ENCODE measurements at regions not wholly inside any gene's neighbourhood (a gene's known extent, or its start where the extent isn't known, plus 50 kb on each side); places are given as distances from the start of the nearest gene placed in this dataset.

DNA sequence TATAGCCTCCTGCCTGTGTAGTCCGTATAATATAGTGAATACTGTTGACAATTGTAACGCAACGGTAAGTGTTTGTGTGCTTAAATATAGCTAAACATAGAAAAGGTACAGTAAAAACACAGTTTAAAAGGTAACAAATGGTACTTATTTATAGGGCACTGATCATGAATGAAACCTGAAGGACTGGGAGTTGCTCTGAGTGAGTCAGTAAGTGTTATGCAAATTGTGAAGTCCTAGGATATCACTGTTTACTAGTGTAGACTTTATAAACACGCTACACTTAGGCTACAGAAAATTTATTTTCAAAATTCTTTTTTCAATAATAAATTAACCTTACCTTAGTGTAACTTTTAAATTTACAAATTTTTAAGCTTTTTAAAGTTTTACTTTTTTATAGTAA, 1090.1 kb downstream of the CDH9 start:
- H2BK15ac ChIP-seq (ENCODE audit: low read depth, low read length) = no peak overlapping the region
- H4K20me1 ChIP-seq (ENCODE audit: insufficient read depth, low read length) = no peaks in the 10 kb centered on the region
- H4K91ac ChIP-seq (ENCODE audit: insufficient read depth, low read depth, low read length) = no peak overlapping the region
- H3K56ac ChIP-seq (ENCODE audit: extremely low read depth, insufficient read depth, low read length) = no peak overlapping the region
- no peak overlapping the region for H3K14ac ChIP-seq (replicated peaks; ENCODE audit: low read depth, low read length)
- H3K27me3 ChIP-seq (ENCODE audit: control insufficient read depth, insufficient read depth, low read length) = no peaks in the 10 kb centered on the region
- H3K36me3 ChIP-seq (ENCODE audit: control insufficient read depth, insufficient read depth, low read length) = no peaks in the 10 kb centered on the region
- ChIA-PET POLR2A (ENCODE audit: unreplicated experiment) (no interaction called here), CTCF (no interaction called here)
- no peak overlapping the region for H3K4me3 ChIP-seq (ENCODE audit: insufficient read depth, low read depth, low read length)
- H3K23ac ChIP-seq (ENCODE audit: low read depth, low read length) = no peak overlapping the region
- H3K27ac ChIP-seq (ENCODE audit: insufficient read depth, low read length) = no peak overlapping the region
- peaks cover 2% of the 10 kb centered on the region; the same call in 1 of the 2 replicates for H3K9me3 ChIP-seq (ENCODE audit: control insufficient read depth, insufficient read depth, low read length)
- BruUV-seq (replicated peaks) = no TSS peak
- ATAC-seq (ENCODE audit: low read depth) = no peak
- no peak overlapping the region for H2BK5ac ChIP-seq (ENCODE audit: low read depth, low read length, poor library complexity, severe bottlenecking)
- no peak overlapping the region for H2BK120ac ChIP-seq (ENCODE audit: low read depth, low read length)
- no peaks in the 10 kb centered on the region for H3K79me1 ChIP-seq (ENCODE audit: low read depth in 1 of 2, low read length in 2 of 2)
- H3K4me2 ChIP-seq (ENCODE audit: low read depth, low read length) = no peak overlapping the region
- DNase-seq = no peak
- TF ChIP-seq RFX5 (IDR thresholded peaks at IDR 0.05; ENCODE audit: low read depth, low read length) (no peak), FOS (IDR thresholded peaks at IDR 0.05; ENCODE audit: low read depth, low read length) (no peak), MXI1 (IDR thresholded peaks at IDR 0.05; ENCODE audit: borderline replicate concordance, low read depth, low read length) (no peak), RAD21 (IDR thresholded peaks at IDR 0.05; ENCODE audit: low read length) (no peak), MAFK (IDR thresholded peaks at IDR 0.05; ENCODE audit: low read depth, low read length) (no peak), CHD1 (IDR thresholded peaks at IDR 0.05; ENCODE audit: low read depth, low read length) (no peak), CEBPB (IDR thresholded peaks at IDR 0.05; ENCODE audit: low read depth, low read length) (no peak), SMC3 (IDR thresholded peaks at IDR 0.05; ENCODE audit: low read depth, low read length) (no peak), MAZ (IDR thresholded peaks at IDR 0.05; ENCODE audit: borderline replicate concordance, low read depth, low read length) (no peak), RCOR1 (IDR thresholded peaks at IDR 0.05; ENCODE audit: insufficient replicate concordance, low read length) (no peak), BHLHE40 (IDR thresholded peaks at IDR 0.05; ENCODE audit: low read depth, low read length) (no peak), NFE2L2 (IDR thresholded peaks at IDR 0.05; ENCODE audit: low read depth, low read length) (no peak), POLR2A (IDR thresholded peaks at IDR 0.05; ENCODE audit: low read depth, low read length) (no peak)
- TF ChIP-seq, protein P1, sequence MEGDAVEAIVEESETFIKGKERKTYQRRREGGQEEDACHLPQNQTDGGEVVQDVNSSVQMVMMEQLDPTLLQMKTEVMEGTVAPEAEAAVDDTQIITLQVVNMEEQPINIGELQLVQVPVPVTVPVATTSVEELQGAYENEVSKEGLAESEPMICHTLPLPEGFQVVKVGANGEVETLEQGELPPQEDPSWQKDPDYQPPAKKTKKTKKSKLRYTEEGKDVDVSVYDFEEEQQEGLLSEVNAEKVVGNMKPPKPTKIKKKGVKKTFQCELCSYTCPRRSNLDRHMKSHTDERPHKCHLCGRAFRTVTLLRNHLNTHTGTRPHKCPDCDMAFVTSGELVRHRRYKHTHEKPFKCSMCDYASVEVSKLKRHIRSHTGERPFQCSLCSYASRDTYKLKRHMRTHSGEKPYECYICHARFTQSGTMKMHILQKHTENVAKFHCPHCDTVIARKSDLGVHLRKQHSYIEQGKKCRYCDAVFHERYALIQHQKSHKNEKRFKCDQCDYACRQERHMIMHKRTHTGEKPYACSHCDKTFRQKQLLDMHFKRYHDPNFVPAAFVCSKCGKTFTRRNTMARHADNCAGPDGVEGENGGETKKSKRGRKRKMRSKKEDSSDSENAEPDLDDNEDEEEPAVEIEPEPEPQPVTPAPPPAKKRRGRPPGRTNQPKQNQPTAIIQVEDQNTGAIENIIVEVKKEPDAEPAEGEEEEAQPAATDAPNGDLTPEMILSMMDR (conservative IDR thresholded peaks at IDR 0.05; ENCODE audit: low read depth, low read length) = no peak
- TF ChIP-seq, protein P2, sequence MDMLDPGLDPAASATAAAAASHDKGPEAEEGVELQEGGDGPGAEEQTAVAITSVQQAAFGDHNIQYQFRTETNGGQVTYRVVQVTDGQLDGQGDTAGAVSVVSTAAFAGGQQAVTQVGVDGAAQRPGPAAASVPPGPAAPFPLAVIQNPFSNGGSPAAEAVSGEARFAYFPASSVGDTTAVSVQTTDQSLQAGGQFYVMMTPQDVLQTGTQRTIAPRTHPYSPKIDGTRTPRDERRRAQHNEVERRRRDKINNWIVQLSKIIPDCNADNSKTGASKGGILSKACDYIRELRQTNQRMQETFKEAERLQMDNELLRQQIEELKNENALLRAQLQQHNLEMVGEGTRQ (IDR thresholded peaks at IDR 0.05; ENCODE audit: low read depth, low read length) = no peak
- TF ChIP-seq, protein P3, sequence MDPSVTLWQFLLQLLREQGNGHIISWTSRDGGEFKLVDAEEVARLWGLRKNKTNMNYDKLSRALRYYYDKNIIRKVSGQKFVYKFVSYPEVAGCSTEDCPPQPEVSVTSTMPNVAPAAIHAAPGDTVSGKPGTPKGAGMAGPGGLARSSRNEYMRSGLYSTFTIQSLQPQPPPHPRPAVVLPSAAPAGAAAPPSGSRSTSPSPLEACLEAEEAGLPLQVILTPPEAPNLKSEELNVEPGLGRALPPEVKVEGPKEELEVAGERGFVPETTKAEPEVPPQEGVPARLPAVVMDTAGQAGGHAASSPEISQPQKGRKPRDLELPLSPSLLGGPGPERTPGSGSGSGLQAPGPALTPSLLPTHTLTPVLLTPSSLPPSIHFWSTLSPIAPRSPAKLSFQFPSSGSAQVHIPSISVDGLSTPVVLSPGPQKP (IDR thresholded peaks at IDR 0.05; ENCODE audit: borderline replicate concordance, low read depth, low read length) = no peak
- no peaks in the 10 kb centered on the region for H3K9me1 ChIP-seq (ENCODE audit: insufficient read depth, low read length)
- intact Hi-C loops (cut with micrococcal nuclease) (no loop called here), in situ Hi-C loops (cut with MboI; ENCODE audit: low sequenced_read_pairs) (no loop called here), dilution Hi-C loops (cut with HindIII; ENCODE audit: low sequenced_read_pairs, unreplicated experiment) (no loop called here)
- no CpG with 5 or more reads among the region's 4 CpGs for WGBS, 2 experiments (ENCODE audit: extremely low coverage in 2 of 2, insufficient read length in 1 of 2)
- H3K4ac ChIP-seq (ENCODE audit: low read depth, low read length) = no peak overlapping the region
- no peak overlapping the region for H2AFZ ChIP-seq (replicated peaks; ENCODE audit: low read length, poor library complexity)
- H3K4me1 ChIP-seq (ENCODE audit: control insufficient read depth, insufficient read depth, low read length) = no peaks in the 10 kb centered on the region
- H4K5ac ChIP-seq (ENCODE audit: low read depth, low read length) = no peak overlapping the region
- no peak overlapping the region for H3K18ac ChIP-seq (ENCODE audit: low read depth, low read length)
- H4K8ac ChIP-seq (ENCODE audit: low read depth in 2 of 2, low read length in 2 of 2) = no peak overlapping the region
- H2BK20ac ChIP-seq (ENCODE audit: low read depth, low read length) = no peak overlapping the region
- no peak overlapping the region for H2AK5ac ChIP-seq (ENCODE audit: low read depth, low read length)
- H2AK9ac ChIP-seq (replicated peaks; ENCODE audit: low read depth, low read length, poor library complexity) = no peak overlapping the region
- H3K9ac ChIP-seq (ENCODE audit: low read depth, low read length) = no peak overlapping the region

Data from IMR-90 (cell line).